HL-60/S4 treated with phorbol 12-myristate 13-acetate at 8.2 ng/mL for 4 days and 3 days (cell line): ENCODE measurements at regions not wholly inside any gene's neighbourhood (a gene's known extent, or its start where the extent isn't known, plus 50 kb on each side); places are given as distances from the start of the nearest gene placed in this dataset.

Experiments used
- in situ Hi-C: fragments of 300-500 bp; cut with MboI; formaldehyde crosslinking; loops from 2 replicates; pipeline ENCODE4 v1.15.0; 2022; ENCODE audit warnings: low sequenced_read_pairs

DNA sequence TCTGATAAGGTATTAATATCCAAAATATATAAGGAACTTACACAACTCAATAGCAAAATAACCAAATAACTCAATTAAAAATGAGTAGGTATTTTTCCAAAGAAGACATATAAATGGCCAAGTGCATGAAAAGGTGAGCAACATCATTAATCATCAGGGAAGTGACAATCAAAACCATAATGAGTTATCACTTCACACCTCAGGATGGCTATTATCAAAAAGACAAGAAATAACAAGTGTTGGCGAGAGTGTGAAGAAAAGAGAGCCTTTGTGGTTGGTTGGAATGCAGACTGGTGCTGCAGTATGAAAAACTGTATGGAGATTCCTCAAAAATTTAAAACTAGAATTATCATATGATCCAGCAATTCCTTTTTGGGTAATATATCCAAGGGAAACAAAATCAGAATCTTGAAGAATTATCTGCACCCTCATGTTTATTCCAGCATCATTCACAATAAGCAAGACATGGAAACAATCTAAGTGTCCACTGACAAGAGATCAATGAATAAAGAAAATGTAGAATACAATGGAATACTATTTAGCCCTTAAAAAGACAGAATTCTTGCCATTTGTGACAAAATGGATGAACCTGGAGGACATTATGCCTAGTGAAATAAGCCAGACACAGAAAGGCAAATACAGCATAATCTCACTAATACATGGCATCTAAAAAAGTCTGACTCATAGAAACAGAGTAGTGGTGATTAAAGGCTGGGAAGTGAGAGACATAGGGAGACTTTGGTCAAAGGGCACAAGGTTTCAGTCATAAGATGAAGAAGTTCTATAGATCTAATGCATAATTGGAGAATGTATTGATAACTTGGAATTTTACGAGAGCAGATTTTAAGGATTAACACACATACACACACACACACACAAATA is 175.6 kb downstream of the FOXA2 start:
- in situ Hi-C loops: no loop called here

DNA sequence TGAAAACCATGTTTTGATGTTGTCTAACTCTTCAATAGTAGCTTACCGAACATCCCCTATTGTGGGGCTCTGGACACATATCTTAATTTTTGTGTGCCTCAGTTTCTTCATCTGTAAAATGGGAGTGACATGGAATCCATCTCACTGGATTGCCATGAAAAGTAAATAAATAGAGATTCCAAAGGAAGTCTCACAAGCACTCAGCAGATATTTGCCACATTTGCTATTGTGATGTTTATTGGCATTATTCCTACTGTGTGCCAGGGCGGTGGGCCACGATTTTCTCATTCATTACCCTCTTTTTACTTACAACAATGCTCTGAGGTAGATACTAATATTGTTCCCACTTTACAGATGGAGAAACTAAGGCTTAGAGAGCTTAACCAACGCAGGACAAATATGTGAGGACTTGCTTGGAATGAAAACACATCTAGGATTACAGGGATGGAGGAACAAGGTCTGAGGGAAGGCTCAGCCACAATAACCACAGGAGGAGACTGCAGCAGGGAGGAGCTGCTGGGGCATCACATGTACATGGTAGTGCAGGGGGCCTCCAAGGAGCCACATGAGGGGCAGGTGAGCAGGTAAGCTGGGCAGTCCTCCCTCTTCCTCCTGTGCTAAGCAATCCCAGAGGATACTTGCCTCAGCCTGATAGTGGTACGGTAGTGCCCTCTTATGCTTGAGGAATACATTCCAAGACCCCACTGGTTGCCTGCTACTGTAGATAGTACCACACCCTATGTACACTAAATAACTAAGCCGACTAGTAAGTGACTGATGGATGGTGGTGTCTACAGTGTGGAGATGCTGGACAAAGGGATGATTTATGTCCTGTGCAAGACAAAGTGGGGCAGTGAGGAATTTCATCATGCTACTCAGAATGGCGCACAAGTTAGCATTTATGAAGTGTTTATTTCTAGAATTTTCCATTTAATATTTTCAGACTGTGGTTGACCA is 176.9 kb downstream of the FOXA2 start:
- in situ Hi-C loops: no loop called here

DNA sequence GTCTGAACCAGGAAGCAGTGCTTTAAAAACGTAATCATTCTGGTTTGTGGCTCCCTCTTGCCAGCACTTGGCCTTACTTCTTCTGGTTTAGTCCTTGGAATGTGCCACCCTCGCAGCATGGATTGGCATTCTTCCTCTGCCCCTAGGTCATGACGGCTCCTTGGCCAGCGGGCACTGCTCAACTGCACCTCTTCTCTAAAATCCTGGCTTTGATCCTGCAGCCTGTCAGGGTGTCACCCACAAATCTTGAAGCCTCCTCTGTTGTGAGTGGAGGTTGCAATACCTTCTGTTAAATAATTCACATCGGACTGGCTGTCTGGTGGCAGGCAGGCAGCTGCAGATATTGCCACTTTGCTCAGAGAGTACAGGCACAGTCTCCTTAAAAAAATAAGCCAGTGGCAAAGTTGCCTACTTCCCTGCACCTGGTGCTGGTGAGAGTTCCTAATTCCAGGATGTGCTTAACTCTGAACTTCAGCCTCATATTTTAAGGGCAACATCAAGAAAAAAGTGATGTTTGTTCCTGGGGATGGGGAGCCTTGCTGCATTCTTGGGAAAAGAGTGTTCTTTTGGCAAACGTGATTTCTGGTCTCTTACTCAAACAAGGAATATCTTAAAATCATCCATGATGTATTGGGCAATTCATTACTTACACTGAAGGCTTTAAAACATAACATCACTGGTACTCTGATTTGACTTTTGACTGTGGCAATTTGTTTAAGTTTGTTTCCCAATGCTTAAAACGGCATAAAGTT is 179.8 kb downstream of the FOXA2 start:
- in situ Hi-C loops: no loop called here

DNA sequence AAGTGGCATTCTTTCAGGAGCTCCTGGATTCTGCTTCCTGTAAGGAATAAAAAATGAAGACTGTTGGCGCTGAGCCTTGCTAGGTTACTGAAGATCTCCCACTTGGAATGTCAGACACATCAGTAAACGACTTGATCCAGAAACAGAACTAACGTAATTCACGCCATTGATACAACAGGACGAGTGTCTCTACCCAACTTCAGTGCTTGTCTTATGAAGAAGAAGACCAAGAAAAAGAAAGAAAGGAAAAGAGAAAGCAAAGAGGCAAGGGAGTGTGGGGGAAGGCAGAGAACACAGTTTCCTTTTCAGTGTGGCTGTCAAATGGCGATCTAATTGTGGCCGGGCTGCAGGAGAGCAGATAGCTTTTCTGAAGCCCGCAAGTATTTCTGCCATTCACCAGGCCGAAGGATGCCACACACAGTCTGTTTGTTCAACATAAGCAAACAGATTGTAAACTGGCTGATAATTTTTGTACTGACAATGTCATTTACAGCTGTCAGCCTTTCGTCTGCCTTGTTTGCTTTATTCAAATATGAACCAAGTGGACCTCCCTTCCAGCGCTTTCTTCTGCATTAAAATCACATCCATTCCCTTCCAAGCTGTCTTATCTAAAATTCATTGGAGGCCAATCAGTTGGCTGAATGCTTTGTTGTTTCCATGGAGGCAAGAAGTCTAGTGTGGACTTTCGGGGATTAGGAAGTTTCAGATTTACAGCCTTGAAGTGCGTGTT is 180.6 kb downstream of the FOXA2 start:
- in situ Hi-C loops: no loop called here

DNA sequence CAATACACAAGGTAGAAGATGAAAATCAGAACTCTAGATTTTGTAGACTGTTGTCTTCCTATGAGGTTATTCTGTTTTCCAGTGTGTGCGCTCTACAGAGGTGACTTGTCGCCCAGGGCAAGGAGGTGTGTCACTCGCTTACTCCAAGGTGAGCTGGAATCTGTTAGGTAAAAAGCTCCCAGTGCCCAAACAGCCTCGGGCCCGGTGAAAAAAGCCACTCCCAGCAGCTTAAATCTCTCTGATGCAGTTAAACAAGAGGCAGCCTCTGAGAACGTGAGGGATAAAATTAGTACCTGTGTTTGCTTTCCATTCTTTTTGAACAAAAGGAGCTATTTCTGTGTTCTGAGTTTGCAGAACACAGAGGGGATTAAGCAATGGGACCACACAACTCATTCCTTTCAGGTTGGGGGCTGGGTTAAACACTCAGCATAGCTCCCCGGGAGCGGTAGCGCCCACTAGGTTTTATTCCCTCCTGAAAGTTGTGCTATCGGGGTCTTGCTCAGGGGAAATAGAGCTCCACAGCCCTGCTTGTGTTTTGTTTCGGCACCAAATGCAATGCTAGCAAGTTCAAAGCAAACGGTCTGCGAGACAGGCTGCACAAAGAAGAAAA is 181.2 kb downstream of the FOXA2 start:
- in situ Hi-C loops: no loop called here

DNA sequence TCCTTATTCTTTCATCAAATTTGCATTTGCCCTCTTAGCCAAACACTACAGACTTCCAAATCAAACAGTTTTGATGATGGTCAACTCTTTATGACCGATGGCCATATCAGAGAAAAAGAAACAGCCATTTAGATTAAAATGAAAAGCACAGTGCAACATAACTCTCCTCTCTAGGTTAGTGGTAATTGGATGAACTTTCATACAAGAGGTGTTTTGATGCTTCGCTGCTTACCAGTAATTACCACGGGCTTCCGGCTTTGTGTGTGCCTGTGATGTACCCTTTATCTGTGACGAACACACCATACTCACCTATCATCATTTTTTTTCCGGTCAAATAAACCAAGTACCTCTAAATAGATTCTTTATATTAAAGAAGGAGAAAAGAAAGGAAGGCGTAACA is 181.8 kb downstream of the FOXA2 start:
- in situ Hi-C loops: no loop called here

DNA sequence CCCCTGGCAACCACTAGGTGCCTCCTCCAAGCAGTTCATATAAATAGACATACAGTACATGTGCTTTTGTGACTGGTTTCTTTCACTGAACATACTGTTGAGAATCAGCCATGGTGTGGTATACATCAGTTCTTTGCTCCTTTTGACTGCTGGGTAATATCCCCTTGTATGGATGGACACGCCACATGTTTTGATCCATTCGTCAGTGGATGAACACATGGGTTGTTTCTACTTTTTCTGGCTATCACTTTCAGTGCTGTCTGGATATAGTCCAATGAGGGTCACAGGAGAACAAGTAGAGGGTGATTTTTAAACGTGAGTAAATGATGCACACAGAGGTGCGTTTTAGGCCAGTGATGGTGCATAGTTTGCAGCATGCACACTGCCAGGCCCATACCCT is 183.9 kb downstream of the FOXA2 start:
- in situ Hi-C loops: no loop called here

DNA sequence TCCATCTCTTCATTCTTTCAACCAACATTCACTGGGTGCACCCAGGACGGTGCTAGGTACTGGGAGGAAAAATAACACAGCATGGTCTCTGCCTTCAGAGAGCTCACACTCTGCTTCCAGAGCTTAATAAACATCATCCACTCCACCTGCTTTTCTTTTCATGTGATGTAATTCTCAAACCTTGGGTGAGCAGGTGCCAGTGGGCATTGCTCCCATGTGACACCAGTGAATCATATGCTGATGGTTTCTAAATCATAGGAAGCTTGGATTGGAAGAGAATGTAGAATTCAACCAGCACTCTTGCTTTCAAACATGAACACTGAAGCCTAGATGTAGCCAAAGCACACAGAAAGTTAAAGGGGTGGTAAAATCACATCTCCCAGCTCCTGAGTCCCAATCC is 189.8 kb downstream of the FOXA2 start:
- in situ Hi-C loops: no loop called here

DNA sequence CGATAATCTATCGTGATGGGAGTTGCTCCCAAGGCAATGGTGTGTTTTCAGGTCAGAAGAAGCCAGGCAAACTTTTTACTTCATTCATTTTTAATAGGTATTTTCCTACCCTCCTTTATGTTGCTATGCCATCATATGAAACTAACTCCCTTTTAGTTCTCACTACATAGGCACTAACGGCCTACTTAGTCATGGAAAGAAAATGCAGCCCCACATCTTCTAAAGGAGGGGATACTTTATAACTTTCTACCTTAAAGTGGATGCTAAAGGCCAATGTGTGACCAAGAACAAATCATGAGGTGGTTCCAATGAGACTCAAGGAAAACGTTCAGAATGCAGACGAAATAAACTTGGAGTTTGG is 193.8 kb downstream of the FOXA2 start:
- in situ Hi-C loops: no loop called here

DNA sequence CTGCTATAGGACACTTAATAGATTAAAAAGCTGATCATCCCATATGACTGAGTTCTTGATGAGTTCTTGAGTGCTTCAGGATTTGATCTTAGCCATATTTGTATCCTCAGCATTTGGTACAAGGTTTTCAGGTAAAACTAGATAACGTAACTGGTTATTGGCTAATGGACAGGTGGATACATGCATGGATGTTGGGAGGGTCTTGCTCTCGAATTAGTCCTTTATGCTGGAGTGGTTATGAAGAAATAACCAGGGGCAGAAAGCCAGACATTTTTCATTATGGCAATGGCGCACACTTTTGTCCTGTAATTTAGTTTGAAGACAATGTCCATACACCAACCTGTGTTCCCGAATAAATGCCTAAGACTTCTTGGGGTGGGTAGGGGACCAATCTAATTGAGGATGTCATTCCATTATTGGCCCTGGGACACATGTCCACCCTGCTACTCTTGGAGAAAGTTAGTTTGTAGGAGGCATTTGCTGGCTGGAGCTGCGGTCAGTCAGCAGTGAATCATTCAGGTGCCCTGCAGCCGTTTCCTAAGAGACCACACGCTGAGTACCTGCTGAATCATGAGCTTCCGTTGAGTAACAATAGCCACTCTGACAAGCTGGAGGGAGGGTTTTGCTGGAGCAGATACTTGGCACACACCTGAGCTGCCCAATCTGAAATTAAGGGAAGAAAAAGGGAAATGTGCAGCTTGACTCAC is 194.4 kb downstream of the FOXA2 start:
- in situ Hi-C loops: no loop called here

DNA sequence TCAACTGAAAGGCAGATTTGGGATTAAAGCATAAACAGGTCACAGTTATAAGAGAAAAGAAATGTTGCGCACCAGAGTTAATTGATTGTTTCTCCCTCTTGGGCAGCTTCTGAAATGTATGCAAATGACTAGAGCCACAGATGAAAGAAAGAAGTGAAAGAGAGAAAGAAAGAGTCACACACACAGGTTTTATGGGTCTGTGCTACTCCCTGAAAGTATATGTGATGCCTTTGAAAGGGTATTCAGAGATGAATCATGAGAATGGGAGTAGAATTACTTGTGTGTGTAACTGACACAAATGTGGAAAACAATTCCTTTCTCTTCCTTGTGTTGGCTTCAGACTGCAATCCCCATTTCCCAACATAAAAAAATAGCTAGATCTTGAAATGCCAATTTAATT is 196.9 kb downstream of the FOXA2 start:
- in situ Hi-C loops: no loop called here

DNA sequence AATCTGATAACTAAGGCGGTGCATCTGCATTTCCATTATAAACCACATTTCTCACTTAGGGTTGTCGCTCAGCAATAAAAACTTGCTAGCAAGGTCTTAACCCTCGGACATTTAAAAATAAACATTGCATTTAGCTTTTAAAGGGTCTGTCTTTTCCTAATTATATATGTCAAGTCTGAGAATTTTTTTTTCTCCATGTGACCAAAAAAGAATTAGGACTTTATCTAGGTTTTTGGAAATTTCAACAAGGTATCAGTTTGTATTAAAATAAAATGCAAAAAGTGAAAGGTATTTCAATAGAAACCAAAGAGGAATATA is 198.1 kb downstream of the FOXA2 start:
- in situ Hi-C loops: no loop called here

DNA sequence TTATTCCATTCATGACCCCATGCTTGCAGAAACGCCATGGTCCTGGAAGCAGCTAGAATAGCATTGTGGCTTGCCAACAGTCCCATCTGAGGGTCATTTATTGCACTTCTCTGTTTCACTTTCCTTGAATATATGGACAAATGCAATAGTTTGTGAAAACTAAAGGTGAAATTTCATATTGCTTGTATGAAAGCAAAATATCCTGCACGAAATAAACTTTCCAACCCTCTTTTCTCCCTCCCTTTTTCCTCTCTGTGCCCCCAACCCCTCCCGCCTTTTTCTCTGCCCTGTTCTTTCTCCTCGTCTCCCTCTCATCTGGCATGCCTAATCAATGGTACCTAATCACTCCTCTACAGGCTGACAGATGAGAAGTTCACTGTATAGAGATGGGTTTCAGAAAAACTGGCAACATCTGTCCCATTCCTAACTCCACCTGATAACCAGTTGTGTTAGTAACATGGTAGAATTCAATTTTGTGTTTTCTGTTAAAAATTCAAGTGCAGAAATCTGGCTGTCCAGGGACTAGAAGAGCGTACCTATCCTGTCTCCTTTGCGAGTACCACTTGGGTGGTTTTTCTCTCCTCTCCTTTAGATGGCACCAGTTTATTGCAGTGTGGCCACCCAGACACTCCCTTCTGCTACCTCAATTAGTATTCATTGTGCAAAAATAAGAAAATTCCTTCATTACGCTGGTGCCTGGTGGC is 198.6 kb downstream of the FOXA2 start:
- in situ Hi-C loops: no loop called here

DNA sequence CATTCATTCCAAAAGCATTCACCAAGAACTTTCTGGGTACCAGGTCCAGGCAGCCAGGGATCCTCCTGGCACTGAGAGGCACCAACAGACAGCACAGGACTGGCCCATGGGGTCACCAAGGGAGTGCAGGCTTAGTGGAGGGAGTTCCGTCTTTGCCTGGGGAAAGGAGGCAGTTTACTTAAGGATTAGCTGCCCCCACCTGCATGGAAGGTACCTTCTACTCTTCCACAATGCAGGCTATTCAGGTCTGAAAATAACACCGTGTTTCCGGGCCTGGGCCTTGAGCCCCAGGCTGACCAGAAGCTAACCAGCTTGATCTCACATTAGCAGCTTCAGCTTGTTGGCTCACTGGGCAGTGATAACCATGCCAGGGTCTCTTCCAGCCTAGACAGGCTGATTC is 199.4 kb downstream of the FOXA2 start:
- in situ Hi-C loops: no loop called here

DNA sequence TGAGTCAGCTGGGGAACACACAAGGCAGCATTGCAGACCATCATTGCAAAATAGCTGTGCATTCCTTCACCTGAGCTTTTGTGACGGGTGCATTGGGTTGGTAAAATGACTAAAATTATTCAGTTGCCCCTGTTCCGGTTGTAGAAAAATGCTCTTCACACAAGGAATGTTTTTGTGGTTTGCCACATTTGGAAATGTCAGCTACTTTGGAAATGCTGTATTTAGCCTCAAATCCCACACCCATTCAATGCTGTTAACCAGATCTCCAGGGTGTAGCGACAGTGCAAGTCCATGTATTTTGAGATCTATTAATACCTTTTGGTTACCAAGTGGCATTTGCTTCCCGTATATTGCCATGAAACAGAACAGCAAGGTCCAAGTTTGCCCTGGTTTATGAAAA is 201.2 kb downstream of the FOXA2 start:
- in situ Hi-C loops: no loop called here

DNA sequence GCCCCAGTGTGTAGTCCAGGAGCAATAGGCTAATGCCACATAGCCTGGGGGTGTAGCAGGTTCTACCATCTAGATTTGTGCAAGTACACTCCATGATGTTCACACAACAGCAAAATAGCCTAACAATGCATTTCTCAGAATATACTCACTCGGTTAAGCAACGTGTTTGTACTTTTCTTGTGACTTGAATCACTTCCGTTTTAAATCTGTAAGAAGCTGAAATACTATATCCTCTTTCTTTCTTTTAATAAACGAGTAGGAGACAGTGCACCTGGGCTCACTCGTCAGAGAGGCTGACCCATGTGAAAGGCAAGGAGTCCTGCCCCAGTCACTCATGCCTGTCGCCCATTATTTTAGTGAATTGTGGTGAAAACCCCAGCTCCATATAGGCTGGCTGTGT is 201.6 kb downstream of the FOXA2 start:
- in situ Hi-C loops: no loop called here

DNA sequence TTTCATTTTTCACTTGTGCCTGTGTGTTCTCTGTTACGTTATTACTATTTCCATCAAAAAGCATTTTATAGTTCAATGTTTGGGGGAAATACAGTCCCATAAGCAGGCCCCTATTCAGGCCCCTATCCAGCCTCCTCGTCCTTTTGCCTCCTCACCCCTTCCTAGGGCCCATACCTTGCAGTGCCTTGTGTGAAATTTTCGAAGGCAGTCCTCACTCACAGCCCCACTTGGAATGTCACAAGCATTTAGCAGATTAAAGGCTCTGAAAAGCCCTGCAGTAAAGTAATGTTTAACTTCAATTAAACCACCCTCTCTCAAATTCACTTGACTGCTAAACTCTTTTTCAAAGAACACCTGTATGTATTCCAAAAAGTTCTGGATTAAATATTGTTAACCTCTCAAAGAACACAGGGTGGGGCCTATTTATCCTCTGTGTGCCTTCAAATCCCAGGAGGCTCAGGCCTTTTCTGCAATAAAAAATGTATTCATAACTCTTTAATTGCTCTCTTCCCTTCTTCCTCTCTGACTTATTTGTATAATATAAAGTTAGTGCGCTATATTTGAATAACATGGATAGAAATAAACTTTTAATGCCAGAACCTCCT is 202.5 kb downstream of the FOXA2 start:
- in situ Hi-C loops: no loop called here

DNA sequence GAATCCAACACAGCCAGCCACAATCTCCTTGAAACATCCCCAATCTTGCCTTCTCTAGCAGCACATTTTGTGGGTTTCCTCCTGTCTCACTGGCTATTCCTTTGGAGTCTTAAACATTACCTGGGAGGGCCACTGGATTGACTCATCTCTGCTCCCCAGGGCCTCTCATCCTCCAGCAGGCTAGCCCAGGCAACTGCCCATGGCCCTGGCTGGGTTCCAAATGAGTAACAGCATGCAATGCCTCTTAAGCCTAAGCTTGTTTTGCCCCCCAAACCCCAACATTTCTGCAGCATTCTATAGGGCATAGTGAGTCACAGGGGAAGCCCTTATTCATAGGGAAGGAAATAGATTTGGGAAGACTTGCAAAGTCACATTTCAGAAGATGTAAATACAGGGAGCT is 204.9 kb downstream of the FOXA2 start:
- in situ Hi-C loops: no loop called here
